ENCODE measurements at regions not wholly inside any gene's neighbourhood (a gene's known extent, or its start where the extent isn't known, plus 50 kb on each side); places are given as distances from the start of the nearest gene placed in this dataset.

- no peak for DNase-seq (ENCODE audit: low spot score)
Measured at GRCh38 chr6:71513036-71513435, 224.4 kb downstream of the OGFRL1 start.

GRCh38 chr6:71523548-71523947, 234.9 kb downstream of the OGFRL1 start:
- no peak for DNase-seq (ENCODE audit: low spot score)

GRCh38 chr6:71524201-71524600, 235.6 kb downstream of the OGFRL1 start:
- DNase-seq (ENCODE audit: low spot score), result no peak

GRCh38 chr6:71527886-71528285, 239.3 kb downstream of the OGFRL1 start:
- DNase-seq (ENCODE audit: low spot score), result no peak

GRCh38 chr6:71529026-71529425, 240.4 kb downstream of the OGFRL1 start:
- no peak for DNase-seq (ENCODE audit: low spot score)

- DNase-seq (ENCODE audit: low spot score), result no peak
Measured at GRCh38 chr6:71529769-71530168, 241.2 kb downstream of the OGFRL1 start.

- no peak for DNase-seq (ENCODE audit: low spot score)
Measured at GRCh38 chr6:71531006-71531405, 242.4 kb downstream of the OGFRL1 start.

- no peak for DNase-seq (ENCODE audit: low spot score)
Measured at GRCh38 chr6:71531841-71532240, 243.2 kb downstream of the OGFRL1 start.

GRCh38 chr6:71533939-71534379, 245.3 kb downstream of the OGFRL1 start:
- DNase-seq (ENCODE audit: low spot score), result no peak

GRCh38 chr6:71534921-71535320, 246.3 kb downstream of the OGFRL1 start:
- no peak for DNase-seq (ENCODE audit: low spot score)

- no peak for DNase-seq (ENCODE audit: low spot score)
Measured at GRCh38 chr6:71537717-71538116, 249.1 kb downstream of the OGFRL1 start.

GRCh38 chr6:71544028-71544427, 255.4 kb downstream of the OGFRL1 start:
- DNase-seq (ENCODE audit: low spot score), result no peak

- no peak for DNase-seq (ENCODE audit: low spot score)
Measured at GRCh38 chr6:71544906-71545305, 256.3 kb downstream of the OGFRL1 start.

- no peak for DNase-seq (ENCODE audit: low spot score)
Measured at GRCh38 chr6:71545905-71546304, 257.3 kb downstream of the OGFRL1 start.

GRCh38 chr6:71551798-71552197, 263.2 kb downstream of the OGFRL1 start:
- no peak for DNase-seq (ENCODE audit: low spot score)

GRCh38 chr6:71556141-71556540, 267.5 kb downstream of the OGFRL1 start:
- DNase-seq (ENCODE audit: low spot score), result no peak

GRCh38 chr6:71558974-71559373, 270.4 kb downstream of the OGFRL1 start:
- DNase-seq (ENCODE audit: low spot score), result no peak

- DNase-seq (ENCODE audit: low spot score), result no peak
Measured at GRCh38 chr6:71567562-71567961, 279.0 kb downstream of the OGFRL1 start.

- no peak for DNase-seq (ENCODE audit: low spot score)
Measured at GRCh38 chr6:71577766-71578165, 289.2 kb downstream of the OGFRL1 start.

GRCh38 chr6:71579902-71580301, 291.3 kb downstream of the OGFRL1 start:
- DNase-seq (ENCODE audit: low spot score), result no peak

- no peak for DNase-seq (ENCODE audit: low spot score)
Measured at GRCh38 chr6:71582820-71583219, 294.2 kb downstream of the OGFRL1 start.

- no peak for DNase-seq (ENCODE audit: low spot score)
Measured at GRCh38 chr6:71584712-71585436, 296.3 kb downstream of the OGFRL1 start.

GRCh38 chr6:71585472-71585871, 296.9 kb downstream of the OGFRL1 start:
- no peak for DNase-seq (ENCODE audit: low spot score)

GRCh38 chr6:71588490-71588889, 297.9 kb upstream of the RIMS1 start:
- no peak for DNase-seq (ENCODE audit: low spot score)
